Erythroblast (primary cell): ENCODE measurements at regions not wholly inside any gene's neighbourhood (a gene's known extent, or its start where the extent isn't known, plus 50 kb on each side); places are given as distances from the start of the nearest gene placed in this dataset.

Experiments used
- GATA1 ChIP-seq: IDR thresholded peaks from 2 replicates; pipeline ENCODE4 v1.6.1; 2011; ENCODE audit warnings: low read depth, mild to moderate bottlenecking, control low read depth, low read length, moderate library complexity
- POLR2A ChIP-seq: IDR thresholded peaks from 2 replicates; pipeline ENCODE4 v1.6.1; 2011; ENCODE audit warnings: mild to moderate bottlenecking, low read length

DNA sequence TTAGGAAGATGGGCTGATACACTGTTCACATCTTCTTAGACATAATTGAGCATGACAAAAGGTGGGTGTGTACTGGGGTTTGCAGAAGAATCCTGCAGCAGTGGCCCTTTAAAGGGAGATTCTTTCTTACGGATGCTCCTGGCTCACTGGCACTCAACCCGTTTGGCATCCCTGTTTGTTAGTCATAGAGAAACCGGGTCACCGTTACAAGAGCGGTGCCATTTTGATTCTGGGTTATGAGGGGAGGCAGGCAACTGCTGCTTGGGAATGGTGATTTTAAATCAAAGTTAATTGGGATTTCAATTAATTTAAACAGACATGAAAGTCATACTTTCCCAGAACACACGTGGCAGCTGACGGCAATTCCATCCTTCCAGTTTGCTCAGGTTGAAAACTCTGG is 245.8 kb downstream of the AACS start:
- TF ChIP-seq POLR2A (no peak), GATA1 (no peak)
